DND-41 (cell line): ENCODE measurements at regions not wholly inside any gene's neighbourhood (a gene's known extent, or its start where the extent isn't known, plus 50 kb on each side); places are given as distances from the start of the nearest gene placed in this dataset.

Experiments used
- ATAC-seq: fragments of 200-7000 bp; cut with Tn5 transposase; 3 replicates; pipeline ENCODE4 v1.9.1; 2021; ENCODE audit warnings: low read depth; ENCODE audit not compliant: insufficient read depth
- DNase-seq: peaks from one replicate; pipeline ENCODE4 v3.0.0-alpha.2; 2020
- H2AFZ ChIP-seq: 2 replicates; pipeline ENCODE4 v1.6.0; 2012; ENCODE audit warnings: low read depth, low read length
- H3K27ac ChIP-seq: 2 replicates; pipeline ENCODE4 v1.5.1; 2012; ENCODE audit warnings: low read length, inconsistent platforms
- H3K27me3 ChIP-seq: fragments of 200-600 bp; sonication (generic); 2 replicates; pipeline ENCODE4 v1.6.0; 2012; ENCODE audit warnings: low read length, mild to moderate bottlenecking, inconsistent platforms; ENCODE audit not compliant: insufficient read depth, poor library complexity
- H3K36me3 ChIP-seq: 2 replicates; pipeline ENCODE4 v1.5.1; 2012; ENCODE audit warnings: low read length, inconsistent platforms; ENCODE audit not compliant: insufficient read depth
- H3K4me1 ChIP-seq: 2 replicates; pipeline ENCODE4 v1.5.1; 2012; ENCODE audit warnings: mild to moderate bottlenecking, low read length; ENCODE audit not compliant: insufficient read depth
- H3K4me2 ChIP-seq: 2 replicates; pipeline ENCODE4 v1.6.0; 2012; ENCODE audit warnings: mild to moderate bottlenecking, moderate library complexity, low read length, inconsistent platforms; ENCODE audit not compliant: insufficient read depth
- H3K4me3 ChIP-seq, 2 experiments: fragments of 200-600 bp in 1 of 2; shearing (Covaris generic) in 1 of 2; 2 replicates each; pipeline ENCODE4 v1.5.1; 2012 to 2016; ENCODE audit warnings: inconsistent platforms in 2 of 2, low read length in 2 of 2, mild to moderate bottlenecking in 2 of 2, low read depth in 1 of 2, moderate library complexity in 1 of 2
- H3K79me2 ChIP-seq: 2 replicates; pipeline ENCODE4 v1.6.0; 2012; ENCODE audit warnings: low read length, inconsistent platforms; ENCODE audit not compliant: insufficient read depth
- H3K9ac ChIP-seq: 2 replicates; pipeline ENCODE4 v1.6.0; 2012; ENCODE audit warnings: low read depth, mild to moderate bottlenecking, inconsistent platforms, low read length, moderate library complexity
- H3K9me3 ChIP-seq: 2 replicates; pipeline ENCODE4 v1.5.1; 2012; ENCODE audit warnings: low read length, moderate library complexity, mild to moderate bottlenecking, inconsistent platforms; ENCODE audit not compliant: insufficient read depth, severe bottlenecking
- H4K20me1 ChIP-seq: 2 replicates; pipeline ENCODE4 v1.6.0; 2012; ENCODE audit warnings: low read length; ENCODE audit not compliant: insufficient read depth
- EZH2 ChIP-seq: IDR thresholded peaks from 3 replicates; pipeline ENCODE4 v1.6.1; 2012; ENCODE audit warnings: borderline replicate concordance, low read depth, mild to moderate bottlenecking, moderate library complexity, low read length, inconsistent platforms; ENCODE audit not compliant: severe bottlenecking
- TF ChIP-seq, protein P1 (sequence below): IDR thresholded peaks from 2 replicates; pipeline ENCODE4 v1.5.1; 2012; ENCODE audit warnings: borderline replicate concordance, low read length, moderate library complexity, mild to moderate bottlenecking; ENCODE audit not compliant: poor library complexity, severe bottlenecking; ENCODE audit errors: extremely low read depth

DNA sequence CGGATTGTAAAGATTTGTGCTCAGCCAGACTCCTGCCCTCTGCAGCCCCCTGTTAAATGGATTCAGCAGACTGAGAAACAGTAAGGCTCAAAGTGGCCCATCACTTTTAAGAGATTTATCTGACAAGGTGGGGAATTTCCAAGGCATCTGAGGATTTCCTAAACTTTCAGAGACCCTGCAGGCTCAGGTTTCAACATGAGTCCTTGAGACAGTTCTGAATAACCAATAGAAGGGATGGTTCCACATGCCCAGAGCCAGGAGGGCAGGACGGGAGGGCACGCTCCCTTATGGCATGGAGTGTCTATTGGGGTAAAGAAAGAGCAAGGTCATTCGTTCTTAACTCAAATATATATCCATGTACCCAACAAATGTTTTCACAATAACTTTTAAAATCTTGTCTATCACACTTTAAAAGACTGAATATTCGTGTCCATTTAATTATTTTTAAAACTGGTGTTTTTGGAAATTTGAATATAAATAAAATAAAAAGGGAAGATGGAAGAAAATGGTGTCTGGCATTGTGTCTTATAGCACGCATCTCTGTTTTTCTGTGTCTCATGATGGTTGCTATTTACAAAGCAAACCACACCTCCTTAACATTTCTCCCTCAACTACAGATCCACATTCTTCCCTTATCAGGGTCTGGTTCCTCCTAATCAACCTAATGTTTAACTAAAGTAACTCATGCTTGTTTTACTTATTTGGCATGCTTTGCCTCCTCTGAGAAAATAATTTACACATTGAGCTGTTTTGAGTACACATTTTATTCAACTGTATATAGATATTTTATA lies 56.0 kb upstream of the DSG1 start:
- H3K9ac ChIP-seq = no peak overlapping the region
- H3K27me3 ChIP-seq = no peaks in the 10 kb centered on the region
- H3K27ac ChIP-seq = no peak overlapping the region

DNA sequence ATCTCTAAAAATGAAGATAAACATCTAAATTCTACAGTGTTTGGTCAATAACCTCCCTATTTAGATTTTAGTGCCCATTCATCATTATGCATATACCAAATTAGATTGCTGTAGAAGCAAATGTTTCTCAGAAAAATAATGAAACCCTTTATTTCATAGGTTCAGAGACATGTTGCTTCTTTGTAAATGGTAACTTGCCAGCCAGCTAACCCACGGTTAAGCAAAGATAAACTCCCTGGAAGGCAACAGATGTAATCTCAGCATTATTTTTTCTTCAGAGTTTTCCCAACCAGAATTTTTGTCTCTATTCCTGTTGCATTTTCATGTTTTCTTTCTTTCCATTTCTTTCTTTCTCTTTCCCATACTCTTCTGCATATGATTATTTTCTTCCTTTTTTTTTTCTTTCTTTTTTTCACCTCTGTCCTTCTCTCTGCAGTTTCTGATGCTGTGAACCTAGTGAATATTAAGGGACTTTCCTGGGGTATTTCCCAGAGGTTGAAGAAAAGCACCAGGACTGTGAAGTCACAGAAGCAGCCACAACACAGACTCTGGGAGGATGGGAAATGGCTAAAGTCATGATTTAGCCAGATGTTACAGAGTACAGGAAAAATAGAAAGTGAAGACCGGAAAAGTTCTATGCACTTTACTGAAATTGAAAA lies 50.0 kb upstream of the DSG1 start:
- no peak for TF ChIP-seq EZH2
- TF ChIP-seq, protein P1, sequence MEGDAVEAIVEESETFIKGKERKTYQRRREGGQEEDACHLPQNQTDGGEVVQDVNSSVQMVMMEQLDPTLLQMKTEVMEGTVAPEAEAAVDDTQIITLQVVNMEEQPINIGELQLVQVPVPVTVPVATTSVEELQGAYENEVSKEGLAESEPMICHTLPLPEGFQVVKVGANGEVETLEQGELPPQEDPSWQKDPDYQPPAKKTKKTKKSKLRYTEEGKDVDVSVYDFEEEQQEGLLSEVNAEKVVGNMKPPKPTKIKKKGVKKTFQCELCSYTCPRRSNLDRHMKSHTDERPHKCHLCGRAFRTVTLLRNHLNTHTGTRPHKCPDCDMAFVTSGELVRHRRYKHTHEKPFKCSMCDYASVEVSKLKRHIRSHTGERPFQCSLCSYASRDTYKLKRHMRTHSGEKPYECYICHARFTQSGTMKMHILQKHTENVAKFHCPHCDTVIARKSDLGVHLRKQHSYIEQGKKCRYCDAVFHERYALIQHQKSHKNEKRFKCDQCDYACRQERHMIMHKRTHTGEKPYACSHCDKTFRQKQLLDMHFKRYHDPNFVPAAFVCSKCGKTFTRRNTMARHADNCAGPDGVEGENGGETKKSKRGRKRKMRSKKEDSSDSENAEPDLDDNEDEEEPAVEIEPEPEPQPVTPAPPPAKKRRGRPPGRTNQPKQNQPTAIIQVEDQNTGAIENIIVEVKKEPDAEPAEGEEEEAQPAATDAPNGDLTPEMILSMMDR = no peak
- Histone ChIP-seq H3K4me1 (no peaks in the 10 kb centered on the region), H4K20me1 (no peaks in the 10 kb centered on the region), H3K4me3 (no peak overlapping the region), H2AFZ (no peak overlapping the region), H3K9me3 (no peaks in the 10 kb centered on the region), H3K27me3 (no peaks in the 10 kb centered on the region), H3K9ac (no peak overlapping the region), H3K79me2 (no peaks in the 10 kb centered on the region), H3K27ac (no peak overlapping the region), H3K4me2 (no peak overlapping the region), H3K36me3 (no peaks in the 10 kb centered on the region)
- ATAC-seq = no peak
- no peak for DNase-seq

More for the DNA sequence above, 56.0 kb upstream of the DSG1 start:
- ATAC-seq (no peak), DNase-seq (no peak)
- no peak overlapping the region for H3K4me3 ChIP-seq
- TF ChIP-seq, protein P1 = no peak
- no peak for TF ChIP-seq EZH2
- H3K79me2 ChIP-seq = no peaks in the 10 kb centered on the region
- H3K9me3 ChIP-seq = no peaks in the 10 kb centered on the region
- no peak overlapping the region for H3K4me2 ChIP-seq
- H3K4me1 ChIP-seq = no peaks in the 10 kb centered on the region
- no peaks in the 10 kb centered on the region for H3K36me3 ChIP-seq
- no peaks in the 10 kb centered on the region for H4K20me1 ChIP-seq
- H2AFZ ChIP-seq = no peak overlapping the region
